Aorta (tissue), 5 donors: ENCODE measurements at regions not wholly inside any gene's neighbourhood (a gene's known extent, or its start where the extent isn't known, plus 50 kb on each side); places are given as distances from the start of the nearest gene placed in this dataset.

Experiments used
- ATAC-seq: fragments of 200-7000 bp; cut with Tn5 transposase; one replicate; pipeline ENCODE4 v1.9.1; 2022; ENCODE audit warnings: moderate library complexity; ENCODE audit not compliant: low FRiP score
- DNase-seq, 2 donors: peaks; one replicate each; pipeline ENCODE4 v3.0.0-alpha.2; 2020
- H3K27ac ChIP-seq, 2 donors: one replicate each; pipeline ENCODE4 v1.5.1; 2013; ENCODE audit warnings: low read length in 2 of 2, mild to moderate bottlenecking in 2 of 2, moderate library complexity in 2 of 2, control low read depth in 1 of 2, inconsistent platforms in 1 of 2, low read depth in 1 of 2
- H3K27me3 ChIP-seq, 2 donors: one replicate each; pipeline ENCODE4 v1.6.1; 2013; ENCODE audit warnings: control low read depth in 1 of 2, low read length in 1 of 2, mild to moderate bottlenecking in 1 of 2, moderate library complexity in 1 of 2; ENCODE audit not compliant: insufficient read depth in 2 of 2, control insufficient read depth in 1 of 2
- H3K36me3 ChIP-seq, 2 donors: one replicate each; pipeline ENCODE4 v1.6.1; 2013; ENCODE audit warnings: control low read depth in 1 of 2, low read length in 1 of 2, mild to moderate bottlenecking in 1 of 2; ENCODE audit not compliant: insufficient read depth in 2 of 2, control insufficient read depth in 1 of 2
- H3K4me1 ChIP-seq, 2 donors: one replicate each; pipeline ENCODE4 v1.6.1; 2013; ENCODE audit warnings: low read length in 2 of 2, control low read depth in 1 of 2, mild to moderate bottlenecking in 1 of 2, moderate library complexity in 1 of 2; ENCODE audit not compliant: insufficient read depth in 2 of 2, control insufficient read depth in 1 of 2
- H3K4me3 ChIP-seq, 2 donors: one replicate each; pipeline ENCODE4 v1.5.1; 2013; ENCODE audit warnings: low read length in 2 of 2, control low read depth in 1 of 2, mild to moderate bottlenecking in 1 of 2
- H3K9me3 ChIP-seq: one replicate; pipeline ENCODE4 v1.6.1; 2013; ENCODE audit warnings: mild to moderate bottlenecking, low read length; ENCODE audit not compliant: control insufficient read depth
- WGBS, 2 donors: extraction: QIAGEN DNeasy Blood & Tissue Kit; methylation state at CpG; one replicate each; pipeline ENCODE4 v1.1.7; 2013; 5-methylcytosine and 5-hydroxymethylcytosine counted together
- intact Hi-C, 2 donors: fragments of 100-400 bp; cut with DNase I; formaldehyde crosslinking; loops; one replicate each; pipeline versions ENCODE4 v1.14.2 to v1.15.0; 2022
- donor health status: healthy with polysubstance abuse.
- donor health status: Bipolar disorder and iron deficiency.
- donor health status: DM: no; HTN: no; CAD: no.
- donor health status: DM: no; HTN: no; CAD: no.
- donor health status: DM: yes; HTN: yes; CAD: no.

DNA sequence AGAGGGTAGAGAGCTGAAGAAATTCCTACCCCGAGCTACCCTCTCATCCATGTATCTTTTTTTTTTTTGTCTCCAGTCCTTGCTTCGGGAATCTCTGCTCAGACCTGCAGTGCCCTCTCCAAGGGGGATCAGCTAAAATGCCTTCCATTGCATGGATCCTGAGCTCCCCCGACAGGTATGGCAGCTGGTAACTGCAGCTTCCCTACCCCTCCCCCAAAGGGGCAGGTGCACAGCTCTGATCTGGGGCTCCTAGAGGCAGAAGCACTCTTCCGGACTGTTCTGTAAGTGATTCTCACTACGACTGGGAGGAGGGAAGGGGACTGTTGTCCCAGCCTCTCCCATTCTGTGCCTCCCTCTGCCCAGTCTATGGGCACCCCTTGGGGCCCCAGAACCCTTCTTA lies 169.6 kb downstream of the MELK start:
- no peak overlapping the region for H3K27ac ChIP-seq
- ATAC-seq: no peak
- no peak overlapping the region for H3K4me3 ChIP-seq
- H3K9me3 ChIP-seq: no peaks in the 10 kb centered on the region
- intact Hi-C loops: no loop called here
- no peaks in the 10 kb centered on the region for H3K36me3 ChIP-seq
- 44 to 52% methylated on average over 5 of the region's 5 CpGs for WGBS, 2 donors
- no peaks in the 10 kb centered on the region for H3K27me3 ChIP-seq
- no peak for DNase-seq
- H3K4me1 ChIP-seq: no peaks in the 10 kb centered on the region

DNA sequence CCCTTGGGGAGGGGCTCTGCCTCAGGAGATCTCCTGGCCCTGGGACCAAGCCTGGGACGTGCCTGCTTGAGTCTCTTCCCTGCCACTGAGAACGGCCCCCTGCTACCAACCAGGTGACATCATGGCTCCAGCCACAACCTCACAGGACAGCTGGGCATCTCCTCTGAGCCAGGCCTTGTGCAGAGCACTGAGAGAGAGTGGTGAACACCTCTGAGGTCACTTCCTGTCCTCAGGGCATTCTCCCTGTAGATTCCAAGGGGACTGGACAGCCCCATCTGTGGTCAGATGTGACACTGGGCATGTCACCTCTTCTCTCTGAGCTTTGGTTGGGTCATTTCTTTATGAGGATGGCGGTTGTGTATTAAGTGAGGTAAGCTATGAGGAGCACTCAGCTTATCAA lies 172.0 kb downstream of the MELK start:
- ATAC-seq: no peak
- Histone ChIP-seq H3K27ac (no peak overlapping the region), H3K4me1 (no peaks in the 10 kb centered on the region), H3K9me3 (peaks cover 2% of the 10 kb centered on the region), H3K4me3 (no peak overlapping the region), H3K27me3 (no peaks in the 10 kb centered on the region), H3K36me3 (no peaks in the 10 kb centered on the region)
- WGBS, 2 donors: 55 to 59% methylated on average over 3 of the region's 3 CpGs
- intact Hi-C loops: no loop called here
- DNase-seq: no peak

DNA sequence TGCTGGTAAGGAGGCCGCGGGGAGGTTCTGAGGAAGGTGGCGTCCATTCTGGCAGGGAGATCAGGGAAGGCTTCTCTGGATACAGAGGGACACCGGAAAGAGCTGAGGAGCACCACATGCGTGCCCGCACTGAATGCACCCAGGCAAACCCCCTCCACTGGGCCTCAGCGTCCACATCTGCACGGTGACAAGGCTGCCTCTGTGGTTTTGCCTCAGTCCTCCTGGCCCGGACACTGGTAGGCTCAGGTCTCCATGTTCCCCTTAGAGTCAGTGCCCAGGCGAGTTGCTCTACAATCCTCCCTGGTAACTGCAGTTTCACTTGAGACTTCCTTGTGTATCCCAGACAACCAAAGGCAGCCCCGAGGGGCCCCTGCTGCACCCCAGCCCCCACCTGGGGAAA lies 173.3 kb downstream of the MELK start:
- H3K4me3 ChIP-seq: no peak overlapping the region

DNA sequence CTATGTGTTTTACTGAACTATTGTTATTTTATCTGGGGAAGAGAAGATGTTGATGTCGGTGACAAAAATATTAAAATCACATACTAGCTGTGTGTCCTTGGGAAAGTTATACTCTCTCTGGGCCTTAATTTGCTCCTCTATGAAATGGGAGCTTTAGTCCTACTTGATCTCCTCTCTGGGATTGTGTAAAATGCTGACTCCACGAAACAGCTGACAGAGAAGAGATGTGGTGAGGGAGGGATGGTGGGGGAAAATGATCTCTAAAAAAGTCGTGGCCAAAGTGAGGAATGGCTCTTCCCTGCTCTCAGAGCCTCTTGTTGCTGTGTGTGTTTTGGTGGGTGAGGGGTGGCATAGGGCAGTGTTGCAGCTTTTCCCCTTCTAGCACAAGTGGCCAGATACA lies 173.7 kb downstream of the MELK start:
- no peaks in the 10 kb centered on the region for H3K36me3 ChIP-seq
- no peaks in the 10 kb centered on the region for H3K4me1 ChIP-seq
- no peak overlapping the region for H3K27ac ChIP-seq
- 55 to 60% methylated on average over 3 of the region's 3 CpGs for WGBS, 2 donors
- DNase-seq (no peak), ATAC-seq (no peak)
- H3K9me3 ChIP-seq: peaks cover 2% of the 10 kb centered on the region
- no peaks in the 10 kb centered on the region for H3K27me3 ChIP-seq
- intact Hi-C loops: no loop called here
- no peak overlapping the region for H3K4me3 ChIP-seq

More for the DNA sequence above, 173.3 kb downstream of the MELK start:
- no peak for ATAC-seq
- no peaks in the 10 kb centered on the region for H3K4me1 ChIP-seq
- no peaks in the 10 kb centered on the region for H3K27me3 ChIP-seq
- no peaks in the 10 kb centered on the region for H3K36me3 ChIP-seq
- H3K27ac ChIP-seq: no peak overlapping the region
- 75 to 80% methylated on average over 11 of the region's 11 CpGs for WGBS, 2 donors
- DNase-seq: no peak
- intact Hi-C loops: no loop called here
- peaks cover 2% of the 10 kb centered on the region for H3K9me3 ChIP-seq

DNA sequence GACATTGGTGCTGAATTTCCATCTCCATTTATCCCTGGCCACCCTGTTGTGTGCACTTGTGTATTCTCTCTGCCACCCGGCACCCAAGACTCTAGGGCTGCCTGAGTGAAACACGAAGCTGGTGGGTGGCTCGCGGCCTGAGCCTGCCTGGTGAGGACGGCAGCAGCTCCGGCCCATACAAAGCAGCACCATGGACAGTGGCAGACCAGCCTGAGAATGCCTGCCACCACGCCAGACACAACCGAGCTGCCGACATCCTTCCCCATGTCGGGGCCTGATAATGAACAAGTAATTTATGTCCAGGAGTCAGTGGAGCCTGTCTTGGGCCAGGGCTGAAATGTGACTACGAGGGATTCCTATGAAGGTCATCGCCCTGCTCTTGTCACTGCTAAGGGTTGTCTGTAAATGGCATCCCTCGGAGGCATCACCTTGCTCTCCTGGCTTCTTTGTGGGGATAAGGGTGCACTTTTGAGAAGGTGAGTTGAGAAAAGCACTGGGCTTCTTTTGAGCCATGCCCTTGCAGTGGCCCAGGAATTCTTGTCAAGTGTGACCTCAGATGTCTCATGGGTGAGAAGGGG lies 175.7 kb downstream of the MELK start:
- 10 to 15% methylated on average over 13 of the region's 13 CpGs for WGBS, 2 donors
- Histone ChIP-seq H3K4me1 (no peaks in the 10 kb centered on the region), H3K9me3 (peaks cover 2% of the 10 kb centered on the region), H3K27ac (no peak overlapping the region), H3K36me3 (no peaks in the 10 kb centered on the region), H3K27me3 (no peaks in the 10 kb centered on the region), H3K4me3 (no peak overlapping the region)
- intact Hi-C loops: no loop called here
- DNase-seq (no peak), ATAC-seq (no peak)

DNA sequence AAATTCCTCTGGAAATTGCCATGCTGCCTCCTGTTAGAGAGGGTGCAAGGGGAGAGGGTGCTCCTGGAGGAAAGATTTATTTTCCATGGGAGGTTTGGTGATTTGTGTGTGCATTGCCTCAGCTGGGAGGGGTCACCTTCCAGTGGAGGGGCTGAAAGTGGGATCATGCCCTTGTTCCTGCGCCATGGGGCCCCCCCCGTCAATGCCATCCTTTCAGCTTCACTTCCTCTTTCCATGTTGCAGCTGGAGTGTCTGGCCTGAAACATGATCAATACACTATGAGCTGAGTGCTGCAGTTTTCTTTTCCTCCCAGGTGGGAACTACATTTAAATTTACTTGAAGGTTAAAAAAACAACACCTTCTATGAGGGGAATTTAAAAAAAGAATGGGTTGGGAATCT lies 176.8 kb downstream of the MELK start:
- intact Hi-C loops: no loop called here
- Histone ChIP-seq H3K9me3 (peaks cover 2% of the 10 kb centered on the region), H3K4me1 (no peaks in the 10 kb centered on the region), H3K4me3 (no peak overlapping the region), H3K27ac (no peak overlapping the region), H3K27me3 (no peaks in the 10 kb centered on the region), H3K36me3 (no peaks in the 10 kb centered on the region)
- 69 to 78% methylated on average over 2 of the region's 2 CpGs for WGBS, 2 donors
- DNase-seq: no peak
- ATAC-seq: no peak

DNA sequence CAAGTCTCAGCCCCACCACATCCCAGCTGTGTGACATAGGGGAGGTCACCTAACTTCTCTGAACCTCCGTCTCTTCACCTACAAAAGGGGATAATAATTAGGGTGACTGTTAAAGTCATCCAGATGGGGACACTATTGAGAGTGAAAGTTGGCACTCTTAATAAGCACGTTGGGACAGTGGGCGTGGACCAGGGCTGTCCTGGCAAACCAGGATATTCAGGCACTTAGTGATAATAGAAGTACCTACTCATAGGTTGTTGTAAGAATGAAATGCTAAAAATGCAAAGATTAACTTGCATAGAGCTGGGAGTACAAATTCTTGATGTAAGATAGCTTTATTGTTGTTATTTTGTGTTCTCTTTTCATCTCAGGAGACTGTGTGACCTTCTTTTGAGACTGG lies 177.9 kb downstream of the MELK start:
- ATAC-seq (no peak), DNase-seq (no peak)
- H3K4me3 ChIP-seq: no peak overlapping the region
- peaks cover 2% of the 10 kb centered on the region for H3K9me3 ChIP-seq
- H3K27me3 ChIP-seq: no peaks in the 10 kb centered on the region
- H3K27ac ChIP-seq: no peak overlapping the region
- intact Hi-C loops: no loop called here
- 70 to 78% methylated on average over 3 of the region's 3 CpGs for WGBS, 2 donors
- H3K4me1 ChIP-seq: no peaks in the 10 kb centered on the region
- no peaks in the 10 kb centered on the region for H3K36me3 ChIP-seq

DNA sequence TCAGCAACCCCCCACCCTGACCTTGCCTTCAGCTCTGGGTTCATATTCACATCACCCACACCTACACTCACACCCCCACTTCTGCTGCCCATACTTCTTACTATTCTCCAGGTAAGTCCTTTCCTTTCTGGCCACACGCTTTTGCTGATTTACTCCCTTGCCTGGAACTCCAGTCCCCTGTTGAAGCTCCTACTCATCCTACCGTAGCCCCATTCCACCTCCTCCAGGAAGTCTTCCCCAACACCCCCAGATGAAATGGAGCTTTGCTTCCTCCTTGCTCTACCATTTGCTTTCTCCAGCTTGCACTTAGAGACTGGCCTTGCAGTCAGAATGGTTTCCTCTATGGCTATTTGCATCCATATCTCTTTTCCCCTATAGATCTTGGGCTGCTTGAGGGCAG lies 182.3 kb downstream of the MELK start:
- Histone ChIP-seq H3K4me1 (no peaks in the 10 kb centered on the region), H3K36me3 (no peaks in the 10 kb centered on the region), H3K27ac (no peak overlapping the region), H3K4me3 (no peak overlapping the region), H3K9me3 (no peaks in the 10 kb centered on the region), H3K27me3 (no peaks in the 10 kb centered on the region)
- DNase-seq: no peak
- WGBS, 2 donors: 78 to 81% methylated on average over 1 to 2 of the region's 2 CpGs
- no peak for ATAC-seq
- intact Hi-C loops: no loop called here

DNA sequence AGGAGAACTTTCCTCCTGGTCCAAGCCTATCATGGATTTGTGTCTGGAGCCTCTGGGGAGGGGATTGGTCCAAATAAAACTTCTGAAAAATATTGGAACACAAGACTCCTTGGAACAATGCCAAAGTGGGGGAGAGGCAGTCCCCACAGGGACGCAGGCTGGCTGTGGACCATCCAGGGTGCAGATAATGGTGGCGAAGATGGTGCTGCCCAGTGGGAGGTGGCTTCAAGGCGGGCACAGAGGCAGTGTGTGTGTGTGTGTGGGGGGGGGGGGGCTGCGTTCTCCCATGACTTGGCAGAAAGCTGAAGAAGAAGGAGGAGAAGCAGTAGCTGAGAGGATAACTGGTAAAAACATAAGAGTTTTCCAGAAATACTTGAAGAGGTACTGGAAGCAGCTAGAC lies 186.4 kb downstream of the MELK start:
- Histone ChIP-seq H3K27me3 (no peaks in the 10 kb centered on the region), H3K4me3 (no peak overlapping the region), H3K4me1 (no peaks in the 10 kb centered on the region), H3K36me3 (no peaks in the 10 kb centered on the region), H3K27ac (no peak overlapping the region), H3K9me3 (no peaks in the 10 kb centered on the region)
- ATAC-seq: no peak
- 5 to 17% methylated on average over 3 to 4 of the region's 4 CpGs for WGBS, 2 donors
- DNase-seq: no peak
- intact Hi-C loops: no loop called here
